PC-3 (cell line): ENCODE measurements at regions not wholly inside any gene's neighbourhood (a gene's known extent, or its start where the extent isn't known, plus 50 kb on each side); places are given as distances from the start of the nearest gene placed in this dataset.

Source experiments
- CTCF ChIP-seq: fragments of 300-600 bp; sonication (generic); conservative IDR thresholded peaks from 2 replicates; pipeline ENCODE4 v1.5.1; 2017; ENCODE audit warnings: antibody characterized with exemption, low read depth, mild to moderate bottlenecking, low read length
- EZH2 ChIP-seq: fragments of 300-600 bp; sonication (generic); IDR thresholded peaks from one replicate; pipeline ENCODE4 v1.6.1; 2017; ENCODE audit warnings: antibody characterized with exemption, mild to moderate bottlenecking, low read length; ENCODE audit not compliant: unreplicated experiment
- EZH2phosphoT487 ChIP-seq: fragments of 300-600 bp; sonication (generic); IDR thresholded peaks from 2 replicates; pipeline ENCODE4 v1.6.1; 2018; ENCODE audit warnings: mild to moderate bottlenecking, antibody characterized with exemption, low read length, borderline replicate concordance

GRCh38 chr7:54858008-54858692 is 99.1 kb upstream of the SEC61G start:
- no peak for TF ChIP-seq CTCF
- no peak for TF ChIP-seq EZH2
- TF ChIP-seq EZH2phosphoT487 = no peak
